Mesenchymal stem cell (in vitro differentiated cells and primary cell): ENCODE measurements at regions not wholly inside any gene's neighbourhood (a gene's known extent, or its start where the extent isn't known, plus 50 kb on each side); places are given as distances from the start of the nearest gene placed in this dataset.
"Not testable (repeated sequence)": the region's sequence is repeated elsewhere in the genome, so short reads cannot be mapped to it uniquely, and the experiment has no call there.

Experiments
- DNase-seq: peaks from one replicate; pipeline ENCODE4 v3.0.0-alpha.2; 2013
- H2AFZ ChIP-seq: one replicate; pipeline ENCODE4 v1.6.1; 2013; ENCODE audit warnings: low read depth, mild to moderate bottlenecking, control low read depth, inconsistent platforms, low read length, moderate library complexity
- H2AK5ac ChIP-seq: 2 replicates; pipeline ENCODE4 v1.6.1; 2013; ENCODE audit warnings: low read length, moderate library complexity, mild to moderate bottlenecking, inconsistent platforms; ENCODE audit not compliant: severe bottlenecking
- H2BK120ac ChIP-seq: one replicate; pipeline ENCODE4 v1.6.1; 2013; ENCODE audit warnings: low read depth, mild to moderate bottlenecking, inconsistent platforms, low read length, moderate library complexity
- H2BK12ac ChIP-seq, 2 experiments: one replicate each; pipeline ENCODE4 v1.6.1; 2013; ENCODE audit warnings: inconsistent platforms in 2 of 2, low read length in 2 of 2, mild to moderate bottlenecking in 2 of 2, moderate library complexity in 2 of 2, control low read depth in 1 of 2
- H2BK15ac ChIP-seq: one replicate; pipeline ENCODE4 v1.6.1; 2013; ENCODE audit warnings: mild to moderate bottlenecking, low read depth, inconsistent platforms; ENCODE audit not compliant: poor library complexity, severe bottlenecking
- H2BK5ac ChIP-seq: 2 replicates; pipeline ENCODE4 v1.6.1; 2013; ENCODE audit warnings: low read depth, mild to moderate bottlenecking, low read length, control low read depth, inconsistent platforms; ENCODE audit not compliant: poor library complexity, severe bottlenecking
- H3K14ac ChIP-seq, 2 experiments: one replicate each; pipeline ENCODE4 v1.6.1; 2013; ENCODE audit warnings: inconsistent platforms in 2 of 2, low read length in 2 of 2, control low read depth in 1 of 2, mild to moderate bottlenecking in 1 of 2, moderate library complexity in 1 of 2
- H3K18ac ChIP-seq, 2 experiments: one replicate each; pipeline ENCODE4 v1.6.1; 2013; ENCODE audit warnings: inconsistent platforms in 2 of 2, low read length in 2 of 2, control low read depth in 1 of 2, low read depth in 1 of 2, mild to moderate bottlenecking in 1 of 2
- H3K23ac ChIP-seq, 2 experiments: one replicate each; pipeline ENCODE4 v1.6.1; 2013; ENCODE audit warnings: inconsistent platforms in 2 of 2, low read length in 2 of 2, mild to moderate bottlenecking in 2 of 2, moderate library complexity in 2 of 2, control low read depth in 1 of 2
- H3K27ac ChIP-seq: 2 replicates; pipeline ENCODE4 v1.5.1; 2013; ENCODE audit warnings: mild to moderate bottlenecking, moderate library complexity, low read length, control low read depth, inconsistent platforms; ENCODE audit not compliant: poor library complexity, severe bottlenecking
- H3K27me3 ChIP-seq, 2 experiments: 2 replicates each; pipeline versions ENCODE4 v1.6.1 to v1.7.0; 2013; ENCODE audit warnings: low read length in 2 of 2, mild to moderate bottlenecking in 2 of 2, moderate library complexity in 2 of 2, control low read depth in 1 of 2, inconsistent platforms in 1 of 2; ENCODE audit not compliant: control insufficient read depth in 1 of 2, insufficient read depth in 1 of 2
- H3K36me3 ChIP-seq, 2 experiments: 2 replicates each; pipeline versions ENCODE4 v1.6.1 to v1.7.0; 2013; ENCODE audit warnings: low read length in 2 of 2, control low read depth in 1 of 2, inconsistent platforms in 1 of 2, low read depth in 1 of 2, mild to moderate bottlenecking in 1 of 2; ENCODE audit not compliant: insufficient read depth in 2 of 2, control insufficient read depth in 1 of 2
- H3K4ac ChIP-seq, 2 experiments: one replicate each; pipeline ENCODE4 v1.6.1; 2013; ENCODE audit warnings: inconsistent platforms in 2 of 2, low read length in 2 of 2, mild to moderate bottlenecking in 2 of 2, moderate library complexity in 2 of 2, control low read depth in 1 of 2, low read depth in 1 of 2
- H3K4me1 ChIP-seq: 2 replicates; pipeline ENCODE4 v1.6.1; 2013; ENCODE audit warnings: low read depth, low read length, control low read depth; ENCODE audit not compliant: control insufficient read depth, insufficient read depth
- H3K4me2 ChIP-seq: 2 replicates; pipeline ENCODE4 v1.6.1; 2013; ENCODE audit warnings: low read length, mild to moderate bottlenecking, inconsistent platforms; ENCODE audit not compliant: poor library complexity, severe bottlenecking
- H3K4me3 ChIP-seq, 2 experiments: 2 replicates each; pipeline versions ENCODE4 v1.5.1 to v1.7.0; 2013; ENCODE audit warnings: low read length in 2 of 2, mild to moderate bottlenecking in 2 of 2, control low read depth in 1 of 2, low read depth in 1 of 2; ENCODE audit not compliant: insufficient read depth in 1 of 2
- H3K79me1 ChIP-seq: replicated peaks from 2 replicates; pipeline ENCODE4 v1.6.1; 2013; ENCODE audit warnings: mild to moderate bottlenecking, control low read depth, low read length, inconsistent platforms; ENCODE audit not compliant: poor library complexity, severe bottlenecking
- H3K9ac ChIP-seq: 2 replicates; pipeline ENCODE4 v1.7.0; 2013; ENCODE audit warnings: mild to moderate bottlenecking, low read length, moderate library complexity
- H3K9me3 ChIP-seq: 2 replicates; pipeline ENCODE4 v1.7.0; 2013; ENCODE audit warnings: mild to moderate bottlenecking, low read length; ENCODE audit not compliant: control insufficient read depth
- H4K8ac ChIP-seq: one replicate; pipeline ENCODE4 v1.6.1; 2013; ENCODE audit warnings: inconsistent platforms, mild to moderate bottlenecking, low read length, moderate library complexity
- H4K91ac ChIP-seq: one replicate; pipeline ENCODE4 v1.6.1; 2013; ENCODE audit warnings: mild to moderate bottlenecking, low read length, inconsistent platforms
- WGBS: methylation state at CpG from one replicate; pipeline ENCODE4 v1.1.7; 2013; ENCODE audit warnings: mixed read lengths; 5-methylcytosine and 5-hydroxymethylcytosine counted together

DNA sequence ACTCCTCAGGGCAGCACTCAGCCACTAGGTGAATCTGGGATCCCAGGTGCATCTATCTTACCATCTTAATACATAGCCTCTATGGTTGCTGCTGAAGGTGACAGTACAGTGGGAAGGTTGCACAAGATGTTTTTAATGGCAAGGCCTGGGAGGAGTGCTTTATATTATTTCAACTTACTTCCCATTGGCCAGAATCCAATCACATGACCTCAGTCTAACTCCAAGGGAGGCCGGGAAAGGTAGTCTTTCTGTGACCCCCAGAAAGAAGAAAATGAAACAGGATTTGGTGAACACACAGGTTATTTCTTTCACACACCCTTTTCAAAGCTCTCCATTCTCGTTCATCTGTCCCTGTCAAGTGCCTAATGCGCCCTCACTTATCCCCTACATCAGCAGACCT, 189.1 kb upstream of the ATP6AP2 start:
- no peak overlapping the region for H3K18ac ChIP-seq
- H2BK5ac ChIP-seq, result no peak overlapping the region
- H3K4me1 ChIP-seq, result no peaks in the 10 kb centered on the region
- no peak overlapping the region for H2BK12ac ChIP-seq
- no peak overlapping the region for H4K91ac ChIP-seq
- H2AK5ac ChIP-seq, result no peak overlapping the region
- H3K9ac ChIP-seq, result no peak overlapping the region
- H3K4ac ChIP-seq, result no peak overlapping the region
- H2BK120ac ChIP-seq, result no peak overlapping the region
- no peak overlapping the region for H3K4me2 ChIP-seq
- no peak overlapping the region for H2AFZ ChIP-seq
- DNase-seq, result no peak
- no peak overlapping the region for H3K14ac ChIP-seq
- no peak overlapping the region for H3K4me3 ChIP-seq
- no peaks in the 10 kb centered on the region for H3K36me3 ChIP-seq
- WGBS, result 100% methylated on average over 1 of the region's 3 CpGs
- H3K23ac ChIP-seq, result no peak overlapping the region
- H3K9me3 ChIP-seq, result no peaks in the 10 kb centered on the region
- no peaks in the 10 kb centered on the region for H3K79me1 ChIP-seq
- peaks cover 0 to 43% of the 10 kb centered on the region in 2 experiments for H3K27me3 ChIP-seq
- H3K27ac ChIP-seq, result no peak overlapping the region
- no peak overlapping the region for H4K8ac ChIP-seq
- no peak overlapping the region for H2BK15ac ChIP-seq

DNA sequence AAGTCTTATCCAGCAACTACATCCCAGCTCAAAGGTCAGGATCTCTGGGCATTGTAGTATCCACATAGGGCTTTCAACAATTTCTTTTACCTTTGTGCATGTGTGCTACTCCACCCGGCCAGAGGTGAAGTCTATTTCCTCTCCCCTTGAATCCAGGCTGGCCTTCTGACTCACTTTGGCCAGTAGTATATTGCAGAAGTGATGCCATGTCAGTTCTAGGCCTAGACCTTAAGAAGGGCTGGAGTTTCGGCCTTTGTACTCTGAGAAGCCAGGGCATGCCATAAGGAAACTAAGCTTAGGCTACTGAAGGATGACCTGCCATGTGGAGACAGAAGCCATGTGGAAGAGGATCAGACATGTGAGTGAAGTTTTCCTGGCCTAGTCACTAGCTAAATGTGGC, 191.2 kb upstream of the ATP6AP2 start:
- H4K91ac ChIP-seq, result no peak overlapping the region
- no peak overlapping the region for H2BK15ac ChIP-seq
- H3K79me1 ChIP-seq, result no peaks in the 10 kb centered on the region
- no peak overlapping the region for H3K9ac ChIP-seq
- no peak overlapping the region for H2BK5ac ChIP-seq
- 95% methylated on average over 2 of the region's 2 CpGs for WGBS
- no peaks in the 10 kb centered on the region for H3K9me3 ChIP-seq
- H4K8ac ChIP-seq, result no peak overlapping the region
- no peak overlapping the region for H3K27ac ChIP-seq
- DNase-seq, result no peak
- no peaks in the 10 kb centered on the region for H3K36me3 ChIP-seq
- H3K4me3 ChIP-seq, result no peak overlapping the region
- no peak overlapping the region for H3K18ac ChIP-seq
- no peak overlapping the region for H2AK5ac ChIP-seq
- no peak overlapping the region for H2BK12ac ChIP-seq
- H3K23ac ChIP-seq, result no peak overlapping the region
- H3K4me1 ChIP-seq, result peaks cover under 1% of the 10 kb centered on the region
- H2AFZ ChIP-seq, result no peak overlapping the region
- no peak overlapping the region for H2BK120ac ChIP-seq
- no peak overlapping the region for H3K14ac ChIP-seq
- no peak overlapping the region for H3K4me2 ChIP-seq
- H3K4ac ChIP-seq, result no peak overlapping the region
- H3K27me3 ChIP-seq, result peaks cover 0 to 49% of the 10 kb centered on the region in 2 experiments

DNA sequence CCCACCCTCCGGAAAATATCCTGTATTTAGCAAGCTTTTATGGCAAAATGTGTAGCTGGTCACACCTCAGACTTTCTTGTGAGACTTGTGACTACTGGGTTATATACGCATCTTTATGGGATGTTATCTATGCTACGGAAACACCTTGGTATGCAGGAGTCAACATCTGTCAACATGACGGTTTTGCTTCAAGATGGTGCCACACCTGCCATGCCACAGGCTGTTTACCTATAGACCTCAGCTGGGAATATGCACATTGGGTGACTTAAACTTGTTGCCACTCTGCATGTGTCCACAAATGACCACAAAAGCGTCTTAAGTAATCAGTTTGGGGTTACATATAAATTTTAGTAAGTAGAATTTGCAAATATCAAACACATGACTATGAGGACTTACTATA, 192.3 kb upstream of the ATP6AP2 start:
- Histone ChIP-seq H3K79me1 (no peaks in the 10 kb centered on the region), H2AFZ (no peak overlapping the region), H3K18ac (no peak overlapping the region), H2BK15ac (no peak overlapping the region), H3K4me3 (no peak overlapping the region), H2AK5ac (no peak overlapping the region), H4K8ac (no peak overlapping the region), H3K4me2 (no peak overlapping the region), H2BK120ac (no peak overlapping the region), H2BK12ac (no peak overlapping the region), H3K14ac (no peak overlapping the region), H3K23ac (no peak overlapping the region), H3K27ac (no peak overlapping the region), H4K91ac (no peak overlapping the region), H3K4me1 (peaks cover 8% of the 10 kb centered on the region), H3K36me3 (no peaks in the 10 kb centered on the region), H3K9ac (no peak overlapping the region), H2BK5ac (no peak overlapping the region), H3K27me3 (peaks cover 0 to 57% of the 10 kb centered on the region in 2 experiments), H3K9me3 (no peaks in the 10 kb centered on the region), H3K4ac (no peak overlapping the region)
- no peak for DNase-seq
- WGBS, result 91% methylated on average over 4 of the region's 5 CpGs

DNA sequence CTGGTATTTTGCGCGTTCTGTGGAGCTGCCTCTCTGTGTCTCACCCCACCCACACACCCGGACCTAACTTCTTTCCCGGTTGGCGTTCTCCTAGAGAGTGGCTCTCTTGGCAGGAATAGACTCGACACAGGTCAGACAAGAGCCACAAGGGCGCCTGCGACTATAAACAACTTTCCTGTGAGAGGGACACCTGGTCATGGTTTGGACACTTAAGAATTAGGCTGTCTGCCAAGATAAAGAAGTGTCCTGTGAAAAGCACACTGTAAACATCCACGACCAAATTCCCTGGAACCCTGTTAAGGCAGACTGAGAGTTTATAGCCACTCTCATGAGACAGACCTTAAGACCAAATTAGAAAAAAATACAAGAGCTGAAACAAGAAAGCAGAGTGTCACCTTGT, 192.9 kb upstream of the ATP6AP2 start:
- H2AFZ ChIP-seq, H4K8ac ChIP-seq, H3K4me2 ChIP-seq, H3K23ac ChIP-seq, H3K9me3 ChIP-seq, H3K4me1 ChIP-seq, H3K4ac ChIP-seq, DNase-seq, H3K27ac ChIP-seq, H3K14ac ChIP-seq, H2BK12ac ChIP-seq, H2BK5ac ChIP-seq, H2BK120ac ChIP-seq, H2BK15ac ChIP-seq, H3K9ac ChIP-seq, H3K79me1 ChIP-seq, H3K36me3 ChIP-seq, H4K91ac ChIP-seq, H3K18ac ChIP-seq, H3K4me3 ChIP-seq, H2AK5ac ChIP-seq: not testable (repeated sequence)
- 59% methylated on average over 3 of the region's 9 CpGs for WGBS
- H3K27me3 ChIP-seq, result peaks cover 0 to 59% of the 10 kb centered on the region in 2 experiments
